C4-2B (cell line): ENCODE measurements at regions not wholly inside any gene's neighbourhood (a gene's known extent, or its start where the extent isn't known, plus 50 kb on each side); places are given as distances from the start of the nearest gene placed in this dataset.

Experiments
- ZFX ChIP-seq: fragments of 450-650 bp; IDR thresholded peaks from 2 replicates; pipeline ENCODE4 v1.6.1; 2017
- TF ChIP-seq, protein P1 (sequence below): fragments of 450-650 bp; conservative IDR thresholded peaks from 2 replicates; pipeline ENCODE4 v1.5.1; 2017; ENCODE audit warnings: mild to moderate bottlenecking

DNA sequence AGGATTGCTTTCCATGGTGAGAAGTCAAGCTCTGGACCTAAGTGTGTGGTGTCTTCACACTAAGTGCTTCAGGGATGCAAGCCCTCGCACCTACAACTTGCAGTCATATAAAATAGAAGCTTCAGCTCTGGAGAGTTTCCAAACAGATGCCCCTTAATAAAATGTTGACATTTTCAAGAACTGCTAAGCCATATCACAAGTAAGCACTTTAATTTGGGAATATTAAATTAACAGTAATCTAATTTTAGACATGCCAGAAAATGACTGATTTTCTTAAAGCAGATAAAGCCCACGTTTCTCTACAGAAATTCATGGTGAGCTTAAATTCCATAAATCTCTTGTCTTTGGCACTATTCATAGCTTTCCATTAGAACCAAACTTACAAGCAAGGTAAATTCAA, 600.1 kb upstream of the FLRT2 start:
- TF ChIP-seq, protein P1, sequence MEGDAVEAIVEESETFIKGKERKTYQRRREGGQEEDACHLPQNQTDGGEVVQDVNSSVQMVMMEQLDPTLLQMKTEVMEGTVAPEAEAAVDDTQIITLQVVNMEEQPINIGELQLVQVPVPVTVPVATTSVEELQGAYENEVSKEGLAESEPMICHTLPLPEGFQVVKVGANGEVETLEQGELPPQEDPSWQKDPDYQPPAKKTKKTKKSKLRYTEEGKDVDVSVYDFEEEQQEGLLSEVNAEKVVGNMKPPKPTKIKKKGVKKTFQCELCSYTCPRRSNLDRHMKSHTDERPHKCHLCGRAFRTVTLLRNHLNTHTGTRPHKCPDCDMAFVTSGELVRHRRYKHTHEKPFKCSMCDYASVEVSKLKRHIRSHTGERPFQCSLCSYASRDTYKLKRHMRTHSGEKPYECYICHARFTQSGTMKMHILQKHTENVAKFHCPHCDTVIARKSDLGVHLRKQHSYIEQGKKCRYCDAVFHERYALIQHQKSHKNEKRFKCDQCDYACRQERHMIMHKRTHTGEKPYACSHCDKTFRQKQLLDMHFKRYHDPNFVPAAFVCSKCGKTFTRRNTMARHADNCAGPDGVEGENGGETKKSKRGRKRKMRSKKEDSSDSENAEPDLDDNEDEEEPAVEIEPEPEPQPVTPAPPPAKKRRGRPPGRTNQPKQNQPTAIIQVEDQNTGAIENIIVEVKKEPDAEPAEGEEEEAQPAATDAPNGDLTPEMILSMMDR = no peak
- no peak for TF ChIP-seq ZFX
